GM23248 (cell line): ENCODE measurements at regions not wholly inside any gene's neighbourhood (a gene's known extent, or its start where the extent isn't known, plus 50 kb on each side); places are given as distances from the start of the nearest gene placed in this dataset.
"Not testable (repeated sequence)": the region's sequence is repeated elsewhere in the genome, so short reads cannot be mapped to it uniquely, and the experiment has no call there.

Experiments used
- DNase-seq: peaks from one replicate; pipeline ENCODE4 v3.0.0-alpha.2; 2015
- H2AFZ ChIP-seq: fragments of 200-600 bp; sonication (generic); 2 replicates; pipeline ENCODE4 v1.6.1; 2016; ENCODE audit warnings: antibody characterized with exemption
- H3F3A ChIP-seq: fragments of 200-600 bp; sonication (generic); 2 replicates; pipeline ENCODE4 v1.6.1; 2016; ENCODE audit warnings: mild to moderate bottlenecking, antibody characterized with exemption, mixed run types; ENCODE audit not compliant: insufficient read depth
- H3K27ac ChIP-seq: fragments of 200-600 bp; sonication (generic); 2 replicates; pipeline ENCODE4 v1.5.1; 2016; ENCODE audit warnings: mild to moderate bottlenecking
- H3K27me3 ChIP-seq: fragments of 200-600 bp; sonication (generic); replicated peaks from 2 replicates; pipeline ENCODE4 v1.6.1; 2016; ENCODE audit warnings: mild to moderate bottlenecking; ENCODE audit not compliant: insufficient read depth
- H3K36me3 ChIP-seq: fragments of 200-600 bp; sonication (generic); 2 replicates; pipeline ENCODE4 v1.6.1; 2016; ENCODE audit warnings: low read depth, mild to moderate bottlenecking
- H3K4me1 ChIP-seq: fragments of 200-600 bp; sonication (generic); 2 replicates; pipeline ENCODE4 v1.6.1; 2016; ENCODE audit warnings: mild to moderate bottlenecking; ENCODE audit not compliant: insufficient read depth
- H3K4me2 ChIP-seq: fragments of 200-600 bp; sonication (generic); one replicate; pipeline ENCODE4 v1.6.1; 2016; ENCODE audit warnings: mild to moderate bottlenecking; ENCODE audit not compliant: unreplicated experiment
- H3K4me3 ChIP-seq: fragments of 200-600 bp; sonication (generic); 2 replicates; pipeline ENCODE4 v1.5.1; 2016; ENCODE audit warnings: mild to moderate bottlenecking
- H3K79me2 ChIP-seq: fragments of 200-600 bp; sonication (generic); 2 replicates; pipeline ENCODE4 v1.6.1; 2016; ENCODE audit warnings: mild to moderate bottlenecking; ENCODE audit not compliant: insufficient read depth
- H3K9ac ChIP-seq: fragments of 200-600 bp; sonication (generic); 2 replicates; pipeline ENCODE4 v1.6.1; 2016; ENCODE audit warnings: mild to moderate bottlenecking
- H3K9me2 ChIP-seq: fragments of 200-600 bp; sonication (generic); 2 replicates; pipeline ENCODE4 v1.6.1; 2016; ENCODE audit warnings: mixed run types, mild to moderate bottlenecking, moderate library complexity; ENCODE audit not compliant: insufficient read depth
- H3K9me3 ChIP-seq: fragments of 200-600 bp; sonication (generic); one replicate; pipeline ENCODE4 v1.6.1; 2017; ENCODE audit warnings: low read depth
- H4K20me1 ChIP-seq: fragments of 200-600 bp; sonication (generic); 2 replicates; pipeline ENCODE4 v1.6.0; 2016; ENCODE audit not compliant: insufficient read depth
- EZH2 ChIP-seq: fragments of 200-600 bp; sonication (generic); IDR thresholded peaks from 2 replicates; pipeline ENCODE4 v1.6.1; 2018; ENCODE audit warnings: antibody characterized with exemption, mild to moderate bottlenecking; ENCODE audit not compliant: insufficient read depth, poor library complexity, severe bottlenecking
- EZH2phosphoT487 ChIP-seq: fragments of 200-600 bp; sonication (generic); IDR thresholded peaks from 2 replicates; pipeline ENCODE4 v1.6.1; 2018; ENCODE audit warnings: antibody characterized with exemption, moderate library complexity, mild to moderate bottlenecking, low read depth; ENCODE audit not compliant: insufficient read depth
- WGBS, 2 experiments: methylation state at CpG; one replicate each; pipeline ENCODE4 v1.1.6; 2015 to 2017; ENCODE audit warnings: low lambda C conversion rate in 2 of 2, low coverage in 1 of 2; ENCODE audit errors: missing lambda C conversion rate in 2 of 2; 5-methylcytosine and 5-hydroxymethylcytosine counted together
- in situ Hi-C: fragments of 300-500 bp; cut with MboI; formaldehyde crosslinking; loops from 2 replicates; pipeline ENCODE4 v1.15.0; 2020

DNA sequence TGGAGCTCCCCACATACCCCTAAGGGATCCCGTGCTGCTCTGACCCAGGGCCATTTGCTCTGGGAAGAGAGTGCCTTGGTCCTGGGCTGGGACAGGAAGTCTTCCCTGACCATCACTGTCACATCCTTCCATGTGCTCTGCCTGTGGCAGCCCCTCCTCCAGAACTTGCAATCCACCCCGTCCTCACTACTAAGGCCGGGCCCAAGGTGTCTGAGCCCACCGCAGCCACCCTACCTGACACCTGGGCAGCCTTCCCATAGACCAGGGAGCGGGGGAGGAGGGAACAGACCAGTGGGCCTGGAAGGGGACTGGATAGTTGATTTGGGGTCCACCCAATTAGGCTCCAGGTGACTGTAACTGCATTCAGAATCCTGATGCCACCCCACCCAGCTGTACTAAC is 117.5 kb upstream of the CRHR1 start:
- WGBS, 2 experiments: 32 to 38% methylated on average over 5 of the region's 5 CpGs
- no peak overlapping the region for H3K27ac ChIP-seq
- in situ Hi-C loops: no loop called here
- H3K27me3 ChIP-seq: peaks cover 32% of the 10 kb centered on the region
- no peaks in the 10 kb centered on the region for H3K9me3 ChIP-seq
- H4K20me1 ChIP-seq: no peaks in the 10 kb centered on the region
- no peak overlapping the region for H3K9ac ChIP-seq
- H3K79me2 ChIP-seq: no peaks in the 10 kb centered on the region
- DNase-seq: no peak
- H2AFZ ChIP-seq: no peak overlapping the region
- TF ChIP-seq EZH2: no peak
- no peak for TF ChIP-seq EZH2phosphoT487
- no peaks in the 10 kb centered on the region for H3K36me3 ChIP-seq
- no peaks in the 10 kb centered on the region for H3F3A ChIP-seq
- no peaks in the 10 kb centered on the region for H3K4me1 ChIP-seq
- H3K4me2 ChIP-seq: no peak overlapping the region
- no peaks in the 10 kb centered on the region for H3K9me2 ChIP-seq
- no peak overlapping the region for H3K4me3 ChIP-seq

- Histone ChIP-seq H3K4me3 (no peak overlapping the region), H3K27ac (no peak overlapping the region), H3K79me2 (no peaks in the 10 kb centered on the region), H3K9me2 (no peaks in the 10 kb centered on the region), H3K9ac (no peak overlapping the region), H3F3A (no peaks in the 10 kb centered on the region), H2AFZ (no peak overlapping the region), H3K4me1 (no peaks in the 10 kb centered on the region), H3K27me3 (peaks cover 28% of the 10 kb centered on the region), H4K20me1 (no peaks in the 10 kb centered on the region), H3K36me3 (no peaks in the 10 kb centered on the region), H3K9me3 (no peaks in the 10 kb centered on the region), H3K4me2 (no peak overlapping the region)
- 31 to 36% methylated on average over 6 of the region's 6 CpGs for WGBS, 2 experiments
- in situ Hi-C loops: no loop called here
- TF ChIP-seq EZH2phosphoT487: no peak
- no peak for TF ChIP-seq EZH2
- DNase-seq: no peak
Measured at GRCh38 chr17:45667591-45668171, 116.4 kb upstream of the CRHR1 start.

DNA sequence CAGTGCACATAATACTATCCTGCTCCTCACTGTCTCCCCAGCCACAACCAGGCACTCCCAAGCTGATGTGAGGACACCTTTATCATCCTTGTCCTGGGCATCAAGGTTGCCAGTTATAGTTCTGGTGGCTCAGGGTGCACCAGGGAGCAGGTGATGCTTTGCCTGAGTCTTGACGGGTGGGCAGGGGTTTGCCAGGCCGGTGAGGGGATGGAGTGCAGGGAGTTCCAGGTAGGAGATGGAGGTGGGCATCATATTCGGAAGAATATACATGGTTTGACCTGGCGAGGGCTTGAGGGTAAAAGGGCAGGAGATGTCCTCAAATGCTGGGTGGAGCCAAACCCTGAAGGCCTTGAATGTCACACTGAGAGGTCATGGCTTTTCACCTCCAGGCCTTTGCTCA is 115.8 kb upstream of the CRHR1 start:
- TF ChIP-seq EZH2phosphoT487: no peak
- no peak for TF ChIP-seq EZH2
- DNase-seq: no peak
- no peaks in the 10 kb centered on the region for H4K20me1 ChIP-seq
- 43 to 46% methylated on average over 4 of the region's 4 CpGs for WGBS, 2 experiments
- H2AFZ ChIP-seq: no peak overlapping the region
- H3K4me2 ChIP-seq: no peak overlapping the region
- no peaks in the 10 kb centered on the region for H3K9me2 ChIP-seq
- H3K27ac ChIP-seq: no peak overlapping the region
- H3K36me3 ChIP-seq: no peaks in the 10 kb centered on the region
- H3K9ac ChIP-seq: no peak overlapping the region
- H3K4me1 ChIP-seq: no peaks in the 10 kb centered on the region
- no peak overlapping the region for H3K4me3 ChIP-seq
- H3K9me3 ChIP-seq: no peaks in the 10 kb centered on the region
- no peaks in the 10 kb centered on the region for H3F3A ChIP-seq
- no peaks in the 10 kb centered on the region for H3K79me2 ChIP-seq
- H3K27me3 ChIP-seq: peaks cover 23% of the 10 kb centered on the region
- in situ Hi-C loops: no loop called here

DNA sequence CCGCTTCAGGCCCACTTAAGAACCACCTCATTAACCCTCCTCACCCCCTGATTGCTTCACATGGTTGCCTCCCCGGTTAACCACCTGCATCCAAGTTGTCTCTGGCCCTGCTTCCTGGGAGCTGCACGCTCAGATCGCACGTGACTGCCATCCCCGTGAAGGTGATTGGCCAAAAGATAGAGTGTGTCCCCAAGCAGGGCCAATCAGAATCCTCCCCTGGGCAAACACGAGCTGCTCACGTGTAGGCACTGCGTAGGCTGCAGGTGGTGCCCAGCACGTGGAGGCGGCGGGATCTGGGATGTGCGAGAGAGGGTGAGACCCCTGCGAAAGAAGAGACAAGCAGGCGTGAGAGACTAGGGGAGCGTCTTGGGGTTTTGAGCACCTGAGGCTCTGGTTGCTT is 111.8 kb upstream of the CRHR1 start:
- no peaks in the 10 kb centered on the region for H3K36me3 ChIP-seq
- H3K79me2 ChIP-seq: no peaks in the 10 kb centered on the region
- H3K27me3 ChIP-seq: 0 out of 2 replicates have a peak, but pooled peaks cover 4% of the 10 kb centered on the region
- in situ Hi-C loops: no loop called here
- TF ChIP-seq EZH2 (no peak), EZH2phosphoT487 (no peak)
- no peaks in the 10 kb centered on the region for H4K20me1 ChIP-seq
- H3K4me3 ChIP-seq: no peak overlapping the region
- H3K9me2 ChIP-seq: no peaks in the 10 kb centered on the region
- H3F3A ChIP-seq: no peaks in the 10 kb centered on the region
- H3K9me3 ChIP-seq: no peaks in the 10 kb centered on the region
- WGBS, 2 experiments: 65 to 67% methylated on average over 15 of the region's 16 CpGs
- DNase-seq: no peak
- no peaks in the 10 kb centered on the region for H3K4me1 ChIP-seq
- no peak overlapping the region for H3K9ac ChIP-seq
- no peak overlapping the region for H2AFZ ChIP-seq
- H3K4me2 ChIP-seq: no peak overlapping the region
- H3K27ac ChIP-seq: no peak overlapping the region

DNA sequence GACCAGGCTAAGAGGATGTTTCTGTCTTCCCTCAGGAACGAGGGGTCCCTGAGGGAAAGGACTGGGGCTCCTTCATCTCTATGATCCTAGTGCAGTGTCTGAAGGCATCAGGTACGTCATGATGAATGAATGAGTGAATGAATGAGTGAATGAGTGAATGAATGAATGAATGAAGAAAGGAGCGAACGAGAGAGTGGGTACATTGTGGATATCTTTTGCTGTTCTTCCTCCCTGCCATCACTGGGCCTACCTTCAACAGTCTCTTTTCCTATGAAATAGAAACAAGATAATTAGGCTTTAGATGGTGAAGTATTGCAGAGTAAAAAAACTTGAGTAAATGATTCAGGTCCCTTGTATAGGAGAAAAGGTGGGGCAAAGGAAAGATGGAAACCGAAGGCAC is 111.3 kb upstream of the CRHR1 start:
- no peaks in the 10 kb centered on the region for H3K36me3 ChIP-seq
- no peaks in the 10 kb centered on the region for H3K4me1 ChIP-seq
- H3K79me2 ChIP-seq: no peaks in the 10 kb centered on the region
- H3K9me2 ChIP-seq: no peaks in the 10 kb centered on the region
- 58 to 61% methylated on average over 5 of the region's 5 CpGs for WGBS, 2 experiments
- no peak for TF ChIP-seq EZH2phosphoT487
- TF ChIP-seq EZH2: no peak
- H3K27ac ChIP-seq: no peak overlapping the region
- no peaks in the 10 kb centered on the region for H4K20me1 ChIP-seq
- no peak for DNase-seq
- no peak overlapping the region for H3K4me2 ChIP-seq
- H2AFZ ChIP-seq: no peak overlapping the region
- H3K4me3 ChIP-seq: no peak overlapping the region
- no peaks in the 10 kb centered on the region for H3F3A ChIP-seq
- no peaks in the 10 kb centered on the region for H3K9me3 ChIP-seq
- H3K9ac ChIP-seq: no peak overlapping the region
- in situ Hi-C loops: no loop called here
- H3K27me3 ChIP-seq: 0 out of 2 replicates have a peak, but pooled peaks cover 4% of the 10 kb centered on the region

DNA sequence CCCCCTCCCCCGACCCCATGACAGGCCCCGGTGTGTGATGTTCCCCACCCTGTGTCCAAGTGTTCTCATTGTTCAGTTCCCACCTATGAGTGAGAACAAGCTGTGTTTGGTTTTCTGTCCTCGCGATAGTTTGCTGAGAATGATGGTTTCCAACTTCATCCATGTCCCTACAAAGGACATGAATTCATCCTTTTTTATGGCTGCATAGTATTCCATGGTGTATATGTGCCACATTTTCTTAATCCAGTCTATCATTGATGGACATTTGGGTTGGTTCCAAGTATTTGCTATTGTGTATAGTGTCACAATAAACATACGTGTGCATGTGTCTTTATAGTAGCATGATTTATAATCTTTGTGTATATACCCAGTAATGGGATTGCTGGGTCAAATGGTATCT is 110.4 kb upstream of the CRHR1 start:
- H3K4me3 ChIP-seq, H3K9ac ChIP-seq, H3K9me2 ChIP-seq, H3K4me2 ChIP-seq, H3K4me1 ChIP-seq, H4K20me1 ChIP-seq, H3K27me3 ChIP-seq, DNase-seq, H3K79me2 ChIP-seq, H3K9me3 ChIP-seq, in situ Hi-C loops, H3K27ac ChIP-seq, H3K36me3 ChIP-seq, H2AFZ ChIP-seq, H3F3A ChIP-seq: not testable (repeated sequence)
- 57 to 65% methylated on average over 1 to 5 of the region's 5 CpGs for WGBS, 2 experiments
